PC-9 (cell line): ENCODE measurements at regions not wholly inside any gene's neighbourhood (a gene's known extent, or its start where the extent isn't known, plus 50 kb on each side); places are given as distances from the start of the nearest gene placed in this dataset.

ENCODE experiments used
- EZH2 ChIP-seq: fragments of 200-600 bp; sonication (generic); IDR thresholded peaks from 2 replicates; pipeline ENCODE4 v1.8.0; 2017; ENCODE audit warnings: antibody characterized with exemption, low read depth
- TF ChIP-seq, protein P1 (sequence below): fragments of 200-600 bp; sonication (generic); conservative IDR thresholded peaks from 2 replicates; pipeline ENCODE4 v1.6.1; 2017; ENCODE audit warnings: mixed run types, antibody characterized with exemption, mild to moderate bottlenecking, moderate library complexity

DNA sequence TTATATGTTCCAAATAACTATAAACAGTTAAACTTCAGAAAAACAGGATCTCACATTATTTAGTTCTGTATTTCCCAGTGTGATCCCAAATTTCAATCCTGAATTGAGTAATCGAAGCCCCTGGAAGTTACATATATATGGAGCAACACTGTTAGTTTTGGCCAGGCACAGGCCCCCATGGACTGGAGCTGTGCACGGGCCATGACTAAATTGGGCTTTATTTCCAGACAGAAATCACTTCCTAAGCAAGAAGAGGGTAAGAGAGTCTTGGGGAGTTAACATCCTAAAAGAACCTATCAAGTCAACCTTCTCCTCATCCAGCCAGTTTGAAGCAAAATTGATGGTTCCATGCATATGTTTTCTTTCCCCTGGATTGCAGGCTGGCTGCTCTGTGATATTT, 393.0 kb downstream of the TMEM167A start:
- TF ChIP-seq, protein P1, sequence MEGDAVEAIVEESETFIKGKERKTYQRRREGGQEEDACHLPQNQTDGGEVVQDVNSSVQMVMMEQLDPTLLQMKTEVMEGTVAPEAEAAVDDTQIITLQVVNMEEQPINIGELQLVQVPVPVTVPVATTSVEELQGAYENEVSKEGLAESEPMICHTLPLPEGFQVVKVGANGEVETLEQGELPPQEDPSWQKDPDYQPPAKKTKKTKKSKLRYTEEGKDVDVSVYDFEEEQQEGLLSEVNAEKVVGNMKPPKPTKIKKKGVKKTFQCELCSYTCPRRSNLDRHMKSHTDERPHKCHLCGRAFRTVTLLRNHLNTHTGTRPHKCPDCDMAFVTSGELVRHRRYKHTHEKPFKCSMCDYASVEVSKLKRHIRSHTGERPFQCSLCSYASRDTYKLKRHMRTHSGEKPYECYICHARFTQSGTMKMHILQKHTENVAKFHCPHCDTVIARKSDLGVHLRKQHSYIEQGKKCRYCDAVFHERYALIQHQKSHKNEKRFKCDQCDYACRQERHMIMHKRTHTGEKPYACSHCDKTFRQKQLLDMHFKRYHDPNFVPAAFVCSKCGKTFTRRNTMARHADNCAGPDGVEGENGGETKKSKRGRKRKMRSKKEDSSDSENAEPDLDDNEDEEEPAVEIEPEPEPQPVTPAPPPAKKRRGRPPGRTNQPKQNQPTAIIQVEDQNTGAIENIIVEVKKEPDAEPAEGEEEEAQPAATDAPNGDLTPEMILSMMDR, result no peak
- TF ChIP-seq EZH2, result no peak
